ENCODE measurements at regions not wholly inside any gene's neighbourhood (a gene's known extent, or its start where the extent isn't known, plus 50 kb on each side); places are given as distances from the start of the nearest gene placed in this dataset.

DNA sequence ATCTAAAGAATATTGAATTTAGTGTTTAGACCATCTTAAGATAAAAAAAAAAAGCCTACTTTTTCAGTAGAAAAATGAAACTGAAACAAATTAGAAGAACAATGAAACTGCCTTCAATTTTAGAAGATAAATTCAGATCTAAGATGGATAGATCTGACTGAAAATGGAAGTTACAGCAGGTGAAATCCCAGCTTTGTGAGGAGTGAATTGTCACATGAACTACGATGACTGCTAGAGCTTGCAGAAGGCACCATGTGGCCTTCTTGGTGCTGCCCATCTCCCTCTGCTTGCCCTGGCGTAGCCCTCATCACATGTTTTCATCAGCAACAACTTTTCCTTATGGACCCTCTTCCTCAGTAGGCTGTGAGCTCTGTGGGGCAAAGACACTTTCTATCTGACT is 51.4 kb upstream of the EMCN start:
- no peak overlapping the region for H3K4me3 ChIP-seq (ENCODE audit: low read depth, low read length)
- TF ChIP-seq, protein P1, sequence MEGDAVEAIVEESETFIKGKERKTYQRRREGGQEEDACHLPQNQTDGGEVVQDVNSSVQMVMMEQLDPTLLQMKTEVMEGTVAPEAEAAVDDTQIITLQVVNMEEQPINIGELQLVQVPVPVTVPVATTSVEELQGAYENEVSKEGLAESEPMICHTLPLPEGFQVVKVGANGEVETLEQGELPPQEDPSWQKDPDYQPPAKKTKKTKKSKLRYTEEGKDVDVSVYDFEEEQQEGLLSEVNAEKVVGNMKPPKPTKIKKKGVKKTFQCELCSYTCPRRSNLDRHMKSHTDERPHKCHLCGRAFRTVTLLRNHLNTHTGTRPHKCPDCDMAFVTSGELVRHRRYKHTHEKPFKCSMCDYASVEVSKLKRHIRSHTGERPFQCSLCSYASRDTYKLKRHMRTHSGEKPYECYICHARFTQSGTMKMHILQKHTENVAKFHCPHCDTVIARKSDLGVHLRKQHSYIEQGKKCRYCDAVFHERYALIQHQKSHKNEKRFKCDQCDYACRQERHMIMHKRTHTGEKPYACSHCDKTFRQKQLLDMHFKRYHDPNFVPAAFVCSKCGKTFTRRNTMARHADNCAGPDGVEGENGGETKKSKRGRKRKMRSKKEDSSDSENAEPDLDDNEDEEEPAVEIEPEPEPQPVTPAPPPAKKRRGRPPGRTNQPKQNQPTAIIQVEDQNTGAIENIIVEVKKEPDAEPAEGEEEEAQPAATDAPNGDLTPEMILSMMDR (IDR thresholded peaks at IDR 0.05; ENCODE audit: low read depth, low read length, missing control alignments) = no peak
- DNase-seq (ENCODE audit: low read depth) = no peak

All from GM12864 (cell line).